GF-D8 (cell line): ENCODE measurements at regions not wholly inside any gene's neighbourhood (a gene's known extent, or its start where the extent isn't known, plus 50 kb on each side); places are given as distances from the start of the nearest gene placed in this dataset.

Source experiments
- DNase-seq: peaks from one replicate; lab custom pipeline; 2025; lab: John Stamatoyannopoulos, UW

DNA sequence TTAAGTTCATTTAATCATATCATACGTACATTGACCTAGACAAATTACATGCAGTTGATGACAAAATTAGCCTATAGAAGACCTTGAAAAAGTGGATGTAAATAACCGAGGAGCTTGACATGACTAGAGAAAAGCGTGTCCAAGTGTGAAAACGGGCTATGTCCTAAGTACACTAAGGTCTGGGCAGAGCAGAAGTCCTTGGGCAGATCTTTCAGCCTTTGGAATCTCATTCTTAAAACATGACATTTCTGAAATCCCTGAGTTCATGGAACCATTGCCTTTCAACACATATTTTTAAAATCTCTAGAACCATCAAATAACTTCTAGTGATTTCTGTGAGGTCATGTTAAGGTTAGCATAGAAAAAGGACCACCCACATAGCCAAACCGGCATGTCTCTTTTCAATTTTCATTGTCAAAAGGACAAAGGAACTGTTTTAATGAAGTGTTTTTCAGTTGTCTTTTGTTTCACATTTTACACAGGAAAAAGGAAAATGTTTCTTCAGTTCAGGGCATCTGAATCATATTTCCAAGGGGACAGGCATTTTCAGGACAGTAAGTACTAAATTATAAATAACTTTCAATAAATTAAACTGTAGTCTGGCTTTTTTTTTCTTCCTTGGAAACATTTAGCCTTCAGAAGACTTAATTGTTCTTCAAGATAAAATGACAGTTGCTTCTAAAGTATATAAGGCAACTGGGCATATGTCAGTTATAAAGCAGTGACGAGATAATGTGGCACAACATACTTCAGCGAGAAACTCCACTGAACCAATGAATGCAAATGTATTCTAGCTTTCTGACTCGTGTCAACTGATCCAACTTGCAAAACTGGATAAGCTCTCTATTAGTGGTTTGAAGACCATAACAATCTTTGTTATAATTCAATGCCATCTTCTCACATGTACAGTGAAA lies 416.8 kb downstream of the NFIB start:
- DNase-seq: no peak

DNA sequence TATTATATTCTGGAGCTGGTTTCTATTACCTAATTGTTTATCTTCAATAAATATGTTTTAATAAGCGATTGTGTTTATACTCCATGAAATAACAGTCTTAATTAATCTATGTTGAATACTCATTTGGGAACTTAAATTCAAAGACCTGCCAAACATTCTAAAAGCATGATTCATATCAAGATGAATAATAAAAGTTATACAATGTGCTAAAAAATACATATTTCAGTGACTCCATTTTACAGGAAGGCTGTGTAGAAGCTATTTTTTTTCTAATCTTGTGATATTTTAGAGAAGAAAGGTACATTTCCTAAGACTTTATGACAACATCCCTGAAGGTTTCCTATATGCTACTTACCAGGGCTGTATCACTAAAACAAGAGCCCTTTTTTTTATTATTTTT lies 417.9 kb downstream of the NFIB start:
- DNase-seq: no peak

DNA sequence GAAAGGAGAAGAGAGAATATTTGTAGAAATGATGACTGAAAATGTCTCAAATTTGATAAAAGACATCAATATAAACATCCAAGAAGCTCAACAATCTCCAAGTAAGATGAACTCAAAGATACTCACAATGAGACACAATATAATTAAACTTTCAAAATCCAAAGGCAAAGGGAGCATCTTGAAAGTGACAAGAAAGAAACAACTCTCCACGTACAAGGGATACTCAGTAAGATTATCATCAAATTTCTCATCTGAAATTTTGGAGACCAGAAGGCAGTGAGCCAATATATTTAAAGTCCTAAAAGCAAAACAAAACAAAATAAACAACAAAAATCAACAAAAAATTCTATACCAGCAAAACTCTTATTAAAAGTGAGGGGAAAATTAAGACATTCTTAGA lies 428.7 kb downstream of the NFIB start:
- no peak for DNase-seq

GRCh38 chr9:13879981-13880380 lies 434.0 kb downstream of the NFIB start:
- no peak for DNase-seq

DNA sequence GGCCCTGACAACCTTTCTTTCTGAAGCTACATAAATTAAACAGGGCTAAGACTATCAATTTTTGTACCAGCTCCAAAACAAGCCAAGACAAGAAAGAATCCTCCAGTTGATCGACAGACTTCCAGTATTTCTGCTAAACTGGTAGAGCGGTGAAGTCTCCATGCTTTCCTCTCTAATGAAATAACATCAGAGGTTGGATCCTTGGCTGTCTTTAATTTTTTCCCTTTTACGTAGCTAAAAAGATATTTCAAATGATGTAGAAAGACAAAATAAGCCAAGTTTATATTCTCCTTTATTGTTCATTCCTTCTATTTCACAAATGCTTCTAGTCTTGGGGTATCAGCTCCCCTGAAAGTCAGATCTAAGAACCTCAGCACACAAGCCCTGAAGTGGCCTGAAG lies 434.9 kb downstream of the NFIB start:
- DNase-seq: no peak

GRCh38 chr9:13878241-13878711 lies 435.7 kb downstream of the NFIB start:
- no peak for DNase-seq

GRCh38 chr9:13876741-13877140 lies 437.2 kb downstream of the NFIB start:
- DNase-seq: no peak

DNA sequence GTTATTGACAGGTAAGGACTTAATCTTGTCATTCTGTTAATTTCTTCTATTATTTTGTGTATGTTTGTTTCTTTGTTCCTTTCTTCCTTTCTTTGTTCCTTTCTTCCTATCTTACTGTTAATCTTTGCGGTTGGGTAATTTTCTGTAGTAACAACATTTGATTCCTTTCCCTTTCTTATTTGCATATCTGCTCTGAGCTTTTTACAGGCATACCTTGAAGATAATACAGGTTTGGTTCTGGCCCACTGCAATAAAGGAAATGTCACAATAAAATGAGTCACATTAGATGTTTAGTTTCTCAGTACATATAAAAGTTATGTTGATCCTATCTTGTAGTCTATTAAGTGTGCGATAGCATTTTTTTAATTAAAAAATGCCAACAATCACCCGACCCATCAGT lies 440.7 kb downstream of the NFIB start:
- no peak for DNase-seq

GRCh38 chr9:13868336-13868735 lies 445.6 kb downstream of the NFIB start:
- DNase-seq: no peak

GRCh38 chr9:13865869-13866268 lies 448.1 kb downstream of the NFIB start:
- DNase-seq: no peak

DNA sequence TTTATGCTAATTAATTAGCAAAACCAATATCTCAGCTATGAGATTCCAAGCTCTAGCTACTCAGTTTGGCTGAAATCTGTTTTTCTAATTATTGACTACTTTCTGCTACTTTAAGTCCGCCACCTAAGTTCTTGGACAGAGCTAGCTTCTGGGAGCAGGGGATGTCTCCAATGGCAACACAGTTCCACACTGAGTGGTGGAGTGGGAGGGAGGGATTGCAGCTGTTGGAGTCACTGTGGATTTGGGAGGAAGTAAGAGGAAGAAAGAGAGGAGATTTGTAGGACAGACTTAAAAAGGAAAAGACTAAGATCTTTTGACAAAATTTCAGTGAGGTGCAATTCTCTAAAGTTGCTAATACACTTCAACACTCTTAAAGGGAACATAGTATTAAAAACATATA lies 450.8 kb downstream of the NFIB start:
- DNase-seq: no peak

GRCh38 chr9:13862654-13863053 lies 451.3 kb downstream of the NFIB start:
- DNase-seq: no peak

GRCh38 chr9:13860946-13861640 lies 452.8 kb downstream of the NFIB start:
- DNase-seq: no peak

- DNase-seq: no peak
Observed at GRCh38 chr9:13860019-13860418, 453.9 kb downstream of the NFIB start.

GRCh38 chr9:13857521-13857920 lies 456.4 kb downstream of the NFIB start:
- no peak for DNase-seq

DNA sequence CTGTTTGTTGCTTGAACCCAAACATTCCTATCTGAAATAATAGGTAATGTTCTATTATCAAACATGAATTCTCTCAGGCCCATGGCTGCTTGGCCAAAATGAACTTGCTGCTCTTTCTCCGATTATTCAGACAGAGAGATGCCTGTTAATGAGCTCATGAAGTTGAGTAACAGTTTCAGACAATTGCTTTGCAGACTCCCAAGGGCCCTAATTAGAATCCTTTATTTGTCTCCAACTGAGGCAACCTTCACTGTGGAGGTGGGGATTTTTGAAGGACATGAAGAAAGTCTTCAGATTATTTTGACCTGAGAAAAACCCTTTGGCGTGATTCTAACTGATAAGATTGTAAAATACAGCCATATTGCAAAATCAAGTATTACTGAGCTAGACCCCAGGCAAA lies 466.7 kb downstream of the NFIB start:
- DNase-seq: no peak

DNA sequence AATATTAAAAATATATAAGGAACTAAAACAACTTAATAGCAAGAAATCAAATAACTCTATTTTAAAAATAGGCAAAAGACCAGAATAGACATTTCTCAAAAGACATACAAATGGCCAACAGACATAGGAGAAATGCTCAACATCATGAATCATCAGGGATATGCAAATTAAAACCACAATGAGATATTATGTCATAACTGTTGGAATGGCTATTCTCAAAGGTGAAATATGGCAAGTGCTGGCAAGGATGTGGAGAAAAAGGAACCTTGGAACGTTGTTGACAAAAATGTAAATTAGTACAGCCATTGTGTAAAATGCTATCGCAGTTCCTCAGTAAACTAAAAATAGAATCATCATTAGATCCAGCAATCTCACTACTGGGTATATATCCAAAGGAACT lies 468.5 kb downstream of the NFIB start:
- DNase-seq: no peak

GRCh38 chr9:13841746-13842462 lies 472.0 kb downstream of the NFIB start:
- DNase-seq: no peak

GRCh38 chr9:13832446-13832845 lies 481.5 kb downstream of the NFIB start:
- DNase-seq: no peak

GRCh38 chr9:13823026-13823425 lies 490.9 kb downstream of the NFIB start:
- no peak for DNase-seq

DNA sequence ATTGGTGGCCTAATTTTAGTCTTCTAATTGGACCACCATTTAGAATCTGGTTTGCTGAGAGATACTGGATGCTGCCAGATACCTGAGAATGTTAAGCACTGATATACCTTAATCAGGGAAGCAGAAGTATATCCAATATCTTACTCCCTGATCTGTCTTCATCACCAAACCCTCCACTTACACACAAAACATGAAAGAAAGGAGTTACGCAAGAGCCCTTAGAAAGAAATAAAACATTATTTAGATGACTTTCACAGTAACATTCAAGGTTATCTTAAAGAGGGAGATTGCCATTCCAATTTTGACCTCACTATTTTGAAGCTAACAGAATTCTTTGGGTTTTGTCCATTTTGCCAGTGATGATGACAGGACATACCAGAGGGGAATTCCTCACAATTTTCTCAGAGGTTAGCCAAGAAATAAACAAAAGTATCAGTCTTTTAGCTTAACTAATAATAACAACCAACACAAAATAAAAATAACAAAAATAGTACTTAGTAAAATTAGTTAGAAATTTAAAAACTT lies 496.1 kb downstream of the NFIB start:
- no peak for DNase-seq

- DNase-seq: no peak
Observed at GRCh38 chr9:13816837-13817236, 497.1 kb downstream of the NFIB start.
